H1 (cell line): ENCODE measurements at regions not wholly inside any gene's neighbourhood (a gene's known extent, or its start where the extent isn't known, plus 50 kb on each side); places are given as distances from the start of the nearest gene placed in this dataset.

Experiments used
- CTCF ChIA-PET: fragments of 300-600 bp; sonication (Branson Sonifier 250); formaldehyde crosslinking; loops from one replicate; lab custom pipeline; 2021; ENCODE audit not compliant: partially characterized antibody; lab: Charles Lee
- POLR2A ChIA-PET: fragments of 300-600 bp; sonication (Branson Sonifier 250); formaldehyde crosslinking; loops from one replicate; lab custom pipeline; 2021; ENCODE audit warnings: inconsistent platforms; ENCODE audit not compliant: partially characterized antibody; lab: Charles Lee
- DNase-seq, 2 experiments: peaks; one replicate each; pipeline versions ENCODE4 v3.0.0 to v3.0.0-alpha.2; 2010 to 2022; ENCODE audit warnings: low spot score in 2 of 2, low read depth in 1 of 2, mixed read lengths in 1 of 2
- FAIRE-seq: peaks from 2 replicates; lab custom pipeline; 2011; peaks lifted over from hg19 to GRCh38; lab: Jason Lieb, UNC
- H2AFZ ChIP-seq: 2 replicates; pipeline ENCODE4 v1.8.1; 2012; ENCODE audit warnings: low read length, inconsistent platforms
- H2AK5ac ChIP-seq: 2 replicates; pipeline ENCODE4 v1.6.1; 2013; ENCODE audit warnings: low read depth, low read length
- H2BK120ac ChIP-seq: replicated peaks from 2 replicates; pipeline ENCODE3; 2013; ENCODE audit warnings: low read depth, low read length, inconsistent platforms
- H2BK12ac ChIP-seq: 2 replicates; pipeline ENCODE4 v1.6.1; 2013; ENCODE audit warnings: low read depth, low read length
- H2BK15ac ChIP-seq: 2 replicates; pipeline ENCODE4 v1.6.1; 2013; ENCODE audit warnings: low read length
- H2BK20ac ChIP-seq: 2 replicates; pipeline ENCODE4 v1.6.1; 2013; ENCODE audit warnings: low read length
- H2BK5ac ChIP-seq: 2 replicates; pipeline ENCODE4 v1.6.1; 2013; ENCODE audit warnings: low read depth, low read length
- H3K14ac ChIP-seq: 2 replicates; pipeline ENCODE4 v1.6.1; 2013; ENCODE audit warnings: inconsistent platforms; ENCODE audit not compliant: insufficient read length
- H3K18ac ChIP-seq: 2 replicates; pipeline ENCODE4 v1.6.1; 2013; ENCODE audit warnings: low read length; ENCODE audit errors: extremely low read depth
- H3K23ac ChIP-seq: 2 replicates; pipeline ENCODE4 v1.6.1; 2013; ENCODE audit warnings: inconsistent platforms; ENCODE audit not compliant: insufficient read length
- H3K23me2 ChIP-seq: 2 replicates; pipeline ENCODE4 v1.6.1; 2013; ENCODE audit warnings: low read depth, low read length
- H3K27ac ChIP-seq: 2 replicates; pipeline ENCODE4 v1.6.1; 2011; ENCODE audit warnings: low read depth, low read length, inconsistent platforms
- H3K27me3 ChIP-seq, 4 experiments: replicated peaks in 1 of 4; 1 replicate in 1 of 4; 2 replicates in 3 of 4; pipeline versions ENCODE4 v1.6.1 to v1.8.1; 2011 to 2013; ENCODE audit warnings: low read length in 3 of 4, mild to moderate bottlenecking in 3 of 4, inconsistent platforms in 2 of 4, mixed read lengths in 2 of 4, moderate library complexity in 1 of 4; ENCODE audit not compliant: control insufficient read depth in 3 of 4, insufficient read depth in 3 of 4; ENCODE audit errors: extremely low read depth in 1 of 4
- H3K36me3 ChIP-seq, 4 experiments: 2 replicates each; pipeline versions ENCODE4 v1.6.1 to v1.8.1; 2011 to 2013; ENCODE audit warnings: mild to moderate bottlenecking in 4 of 4, low read length in 3 of 4, moderate library complexity in 2 of 4, control low read depth in 1 of 4, inconsistent platforms in 1 of 4; ENCODE audit not compliant: insufficient read depth in 4 of 4, control insufficient read depth in 2 of 4
- H3K4ac ChIP-seq: replicated peaks from 2 replicates; pipeline ENCODE3; 2013; ENCODE audit warnings: low read length, low read depth, mixed read lengths, inconsistent platforms; ENCODE audit not compliant: insufficient read length
- H3K4me1 ChIP-seq, 4 experiments: replicated peaks in 1 of 4; 1 replicate in 1 of 4; 2 replicates in 3 of 4; pipeline versions ENCODE4 v1.6.1 to v1.8.1; 2011 to 2013; ENCODE audit warnings: low read length in 3 of 4, inconsistent platforms in 2 of 4, mixed read lengths in 1 of 4; ENCODE audit not compliant: insufficient read depth in 4 of 4, control insufficient read depth in 3 of 4
- H3K4me2 ChIP-seq, 2 experiments: 2 replicates each; pipeline versions ENCODE4 v1.6.1 to v1.8.1; 2011 to 2013; ENCODE audit warnings: low read depth in 2 of 2, low read length in 2 of 2, control low read depth in 1 of 2, inconsistent platforms in 1 of 2, mild to moderate bottlenecking in 1 of 2; ENCODE audit not compliant: insufficient read depth in 1 of 2
- H3K4me3 ChIP-seq, 4 experiments: fragments of 200-600, 300-600 bp in 1 of 4; sonication (generic), shearing (Covaris generic), sonication (Bioruptor Twin) in 1 of 4; 2 replicates each; pipeline versions ENCODE4 v1.5.1 to v1.8.1; 2011 to 2016; ENCODE audit warnings: low read length in 4 of 4, low read depth in 3 of 4, control low read depth in 2 of 4, inconsistent platforms in 2 of 4, mild to moderate bottlenecking in 2 of 4, mixed read lengths in 1 of 4, moderate library complexity in 1 of 4; ENCODE audit not compliant: insufficient read depth in 2 of 4; ENCODE audit errors: extremely low read depth in 1 of 4
- H3K56ac ChIP-seq: replicated peaks from 2 replicates; pipeline ENCODE3; 2013; ENCODE audit warnings: low read depth, mild to moderate bottlenecking, mixed read lengths, low read length, inconsistent platforms; ENCODE audit not compliant: insufficient read length
- H3K79me1 ChIP-seq: 2 replicates; pipeline ENCODE4 v1.6.1; 2013; ENCODE audit warnings: low read depth, low read length, control low read depth
- H3K79me2 ChIP-seq, 2 experiments: 2 replicates each; pipeline versions ENCODE4 v1.6.1 to v1.8.1; 2012 to 2013; ENCODE audit warnings: low read length in 2 of 2, mild to moderate bottlenecking in 2 of 2, inconsistent platforms in 1 of 2; ENCODE audit not compliant: insufficient read depth in 2 of 2, control insufficient read depth in 1 of 2
- H3K9ac ChIP-seq, 4 experiments: replicated peaks in 1 of 4; 1 replicate in 1 of 4; 2 replicates in 3 of 4; pipeline versions ENCODE4 v1.6.1 to v1.8.1; 2011 to 2013; ENCODE audit warnings: low read depth in 3 of 4, low read length in 3 of 4, control low read depth in 2 of 4, mild to moderate bottlenecking in 2 of 4, moderate library complexity in 2 of 4, inconsistent platforms in 1 of 4; ENCODE audit errors: extremely low read depth in 1 of 4
- H3K9me3 ChIP-seq, 2 experiments: 2 replicates each; pipeline versions ENCODE4 v1.6.1 to v1.8.1; 2012 to 2013; ENCODE audit warnings: mild to moderate bottlenecking in 2 of 2, moderate library complexity in 2 of 2, control low read depth in 1 of 2, inconsistent platforms in 1 of 2, low read depth in 1 of 2, low read length in 1 of 2, mixed read lengths in 1 of 2; ENCODE audit not compliant: insufficient read depth in 2 of 2
- H4K20me1 ChIP-seq, 2 experiments: replicated peaks in 1 of 2; 2 replicates each; pipeline versions ENCODE3 to v1.8.1; 2011 to 2013; ENCODE audit warnings: inconsistent platforms in 2 of 2, low read length in 2 of 2, mild to moderate bottlenecking in 1 of 2; ENCODE audit not compliant: insufficient read depth in 2 of 2, control insufficient read depth in 1 of 2
- H4K5ac ChIP-seq: 2 replicates; pipeline ENCODE4 v1.6.1; 2013; ENCODE audit warnings: low read length, low read depth, mixed read lengths, inconsistent platforms; ENCODE audit not compliant: insufficient read length
- H4K8ac ChIP-seq: 2 replicates; pipeline ENCODE4 v1.8.0; 2013; ENCODE audit warnings: mild to moderate bottlenecking, moderate library complexity, low read length, inconsistent platforms; ENCODE audit not compliant: insufficient read depth; ENCODE audit errors: extremely low read depth
- H4K91ac ChIP-seq: replicated peaks from 2 replicates; pipeline ENCODE3; 2013; ENCODE audit warnings: low read length, mixed read lengths, inconsistent platforms; ENCODE audit not compliant: insufficient read length
- TEAD4 ChIP-seq: IDR thresholded peaks from 2 replicates; pipeline ENCODE4 v1.6.1; 2012; ENCODE audit warnings: low read depth, low read length, inconsistent platforms, mixed read lengths
- WGBS, 2 experiments: shearing (Covaris generic) in 1 of 2; methylation state at CpG; one replicate each; pipeline versions ENCODE4 v1.1.6 to v1.1.7; 2013 to 2015; ENCODE audit warnings: low lambda C conversion rate in 2 of 2, mixed read lengths in 2 of 2, inconsistent platforms in 1 of 2, low coverage in 1 of 2, missing lambda C conversion rate in 1 of 2; ENCODE audit not compliant: insufficient replicate concordance in 2 of 2, insufficient coverage in 1 of 2, insufficient read length in 1 of 2; ENCODE audit errors: extremely low coverage in 1 of 2, missing lambda C conversion rate in 1 of 2; 5-methylcytosine and 5-hydroxymethylcytosine counted together

- no peak overlapping the region for H2BK5ac ChIP-seq
- no peaks in the 10 kb centered on the region for H4K20me1 ChIP-seq
- no peak for TF ChIP-seq TEAD4
- DNase-seq: no peak
- no peak overlapping the region for H2AFZ ChIP-seq
- H3K36me3 ChIP-seq: no peaks in the 10 kb centered on the region
- H4K8ac ChIP-seq: no peak overlapping the region
- H3K18ac ChIP-seq: no peak overlapping the region
- no peaks in the 10 kb centered on the region for H3K23me2 ChIP-seq
- no peaks in the 10 kb centered on the region for H3K4me1 ChIP-seq
- H3K9me3 ChIP-seq: no peaks in the 10 kb centered on the region
- no peak overlapping the region for H4K91ac ChIP-seq
- no peaks in the 10 kb centered on the region for H3K79me2 ChIP-seq
- H3K4me2 ChIP-seq: no peak overlapping the region
- H2AK5ac ChIP-seq: no peak overlapping the region
- H3K27ac ChIP-seq: no peak overlapping the region
- no peak overlapping the region for H3K9ac ChIP-seq
- no peak overlapping the region for H2BK15ac ChIP-seq
- no peak overlapping the region for H3K4me3 ChIP-seq
- H2BK20ac ChIP-seq: no peak overlapping the region
- H3K27me3 ChIP-seq: no peaks in the 10 kb centered on the region
- POLR2A ChIA-PET: no interaction called here
- CTCF ChIA-PET: interaction anchor here (0.7 to 1.5 kb wide), 3 partner anchors 30 to 274 kb away, joined by 3 to 5 read pairs (median 5); no protein-coding TSS in a partner anchor
- H3K79me1 ChIP-seq: no peaks in the 10 kb centered on the region
- 100% methylated on average over 2 of the region's 2 CpGs; no CpG with 5 or more reads in 1 of the 2 experiments for WGBS, 2 experiments
- no peak overlapping the region for H3K14ac ChIP-seq
- no peak overlapping the region for H4K5ac ChIP-seq
- H2BK12ac ChIP-seq: no peak overlapping the region
- FAIRE-seq: no peak
- H3K4ac ChIP-seq: no peak overlapping the region
- no peak overlapping the region for H3K56ac ChIP-seq
- no peak overlapping the region for H2BK120ac ChIP-seq
- no peak overlapping the region for H3K23ac ChIP-seq
Observed at GRCh38 chr12:20189767-20190166, 178.6 kb upstream of the PDE3A start.
